Right lobe of liver (tissue), 6 donors: ENCODE measurements at regions not wholly inside any gene's neighbourhood (a gene's known extent, or its start where the extent isn't known, plus 50 kb on each side); places are given as distances from the start of the nearest gene placed in this dataset.

Source experiments
- ATAC-seq, 4 donors: fragments of 200-7000 bp; cut with Tn5 transposase; one replicate each; pipeline ENCODE4 v1.9.1; 2020; ENCODE audit warnings: mild to moderate bottlenecking in 4 of 4, moderate library complexity in 4 of 4
- DNase-seq, 3 donors: peaks; one replicate each; pipeline ENCODE4 v3.0.0-alpha.2; 2020
- H3K27ac ChIP-seq, 3 donors: fragments of 200-600 bp; one replicate each; pipeline ENCODE4 v1.8.0; 2022
- H3K27me3 ChIP-seq, 2 donors: fragments of 200-600 bp; one replicate each; pipeline ENCODE4 v1.8.0; 2022
- H3K36me3 ChIP-seq, 4 donors: fragments of 200-600 bp; sonication (generic) in 1 of 4; one replicate each; pipeline versions ENCODE4 v1.5.1 to v1.8.0; 2017 to 2022; ENCODE audit warnings: control low read depth in 1 of 4
- H3K4me1 ChIP-seq, 4 donors: fragments of 200-600 bp; sonication (generic) in 1 of 4; one replicate each; pipeline versions ENCODE4 v1.5.1 to v1.8.0; 2017 to 2022; ENCODE audit warnings: control low read depth in 1 of 4
- H3K4me3 ChIP-seq, 3 donors: fragments of 200-600 bp; one replicate each; pipeline ENCODE4 v1.8.0; 2022
- H3K9me3 ChIP-seq, 4 donors: fragments of 200-600 bp; sonication (generic) in 1 of 4; one replicate each; pipeline versions ENCODE4 v1.5.1 to v1.8.0; 2017 to 2022; ENCODE audit warnings: control low read depth in 1 of 4
- POLR2A ChIP-seq: fragments of 450-650 bp; IDR thresholded peaks from one replicate; pipeline ENCODE4 v1.6.1; 2017; ENCODE audit warnings: antibody characterized with exemption, mild to moderate bottlenecking
- whole genome bisulfite sequencing: methylation state at CpG from one replicate; pipeline ENCODE4 v1.1.6; 2018; ENCODE audit warnings: low coverage, low lambda C conversion rate; ENCODE audit not compliant: insufficient coverage; ENCODE audit errors: missing lambda C conversion rate; 5-methylcytosine and 5-hydroxymethylcytosine counted together
- intact Hi-C, 2 donors: fragments of 100-400 bp; cut with DNase I; formaldehyde crosslinking; loops; one replicate each; pipeline versions ENCODE4 v1.11.2 to v1.14.1; 2022
- TF ChIP-seq, protein P1 (sequence below), 4 donors: fragments of 200-600 bp in 3 of 4; fragments of 450-650 bp in 1 of 4; IDR thresholded peaks; one replicate each; pipeline versions ENCODE4 v1.5.1 to v1.8.0; 2016 to 2022; ENCODE audit warnings: antibody characterized with exemption in 4 of 4, mild to moderate bottlenecking in 2 of 4
- donor health status: DM: no; HTN: yes; CAD: no.
- donor health status: DM: no; HTN: no; CAD: no.
- donor health status: DM: no; HTN: no; CAD: no.
- donor health status: DM: no; HTN: yes; CAD: no.
- donor health status: DM: no; HTN: yes; CAD: no.

DNA sequence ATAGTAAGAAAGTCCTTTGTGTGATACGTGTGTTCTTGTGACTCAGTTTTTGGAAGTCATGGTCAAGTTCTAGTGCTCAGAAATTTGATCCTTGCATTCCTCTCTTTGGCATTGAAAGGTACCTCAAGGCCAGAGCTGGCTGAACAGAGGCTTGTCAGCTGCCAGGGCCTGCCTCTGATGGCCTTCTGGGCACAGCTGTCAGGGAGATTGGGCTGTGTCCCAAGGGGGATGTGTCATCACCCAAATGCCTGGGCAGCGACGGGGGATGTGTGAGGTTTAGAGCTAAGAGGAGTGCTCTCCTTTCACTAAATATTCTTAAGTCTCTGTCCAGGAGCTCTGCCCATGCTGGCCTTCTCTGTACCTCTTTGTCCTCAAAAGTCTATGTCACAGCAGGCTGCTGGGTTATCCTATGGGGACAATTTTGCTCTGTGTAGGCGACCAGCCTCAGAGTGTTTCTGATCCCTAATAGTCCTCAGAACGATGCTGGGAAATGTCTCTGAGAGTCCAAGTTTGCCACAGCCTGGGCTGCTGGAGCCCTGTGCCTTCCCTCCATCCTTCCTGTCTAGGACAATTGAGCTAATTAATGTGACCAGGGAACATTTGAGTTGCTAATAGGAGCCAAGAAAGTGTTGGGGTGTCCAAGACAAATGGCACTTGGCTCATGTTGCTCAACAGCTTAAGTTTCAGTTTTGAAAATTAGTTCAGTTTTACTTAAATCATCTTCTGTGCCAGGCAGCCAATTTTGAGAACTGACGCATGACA, 115.4 kb upstream of the ZNF521 start:
- H3K27ac ChIP-seq, result no peak overlapping the region
- no peaks in the 10 kb centered on the region for H3K27me3 ChIP-seq
- intact Hi-C loops, result no loop called here
- TF ChIP-seq, protein P1, sequence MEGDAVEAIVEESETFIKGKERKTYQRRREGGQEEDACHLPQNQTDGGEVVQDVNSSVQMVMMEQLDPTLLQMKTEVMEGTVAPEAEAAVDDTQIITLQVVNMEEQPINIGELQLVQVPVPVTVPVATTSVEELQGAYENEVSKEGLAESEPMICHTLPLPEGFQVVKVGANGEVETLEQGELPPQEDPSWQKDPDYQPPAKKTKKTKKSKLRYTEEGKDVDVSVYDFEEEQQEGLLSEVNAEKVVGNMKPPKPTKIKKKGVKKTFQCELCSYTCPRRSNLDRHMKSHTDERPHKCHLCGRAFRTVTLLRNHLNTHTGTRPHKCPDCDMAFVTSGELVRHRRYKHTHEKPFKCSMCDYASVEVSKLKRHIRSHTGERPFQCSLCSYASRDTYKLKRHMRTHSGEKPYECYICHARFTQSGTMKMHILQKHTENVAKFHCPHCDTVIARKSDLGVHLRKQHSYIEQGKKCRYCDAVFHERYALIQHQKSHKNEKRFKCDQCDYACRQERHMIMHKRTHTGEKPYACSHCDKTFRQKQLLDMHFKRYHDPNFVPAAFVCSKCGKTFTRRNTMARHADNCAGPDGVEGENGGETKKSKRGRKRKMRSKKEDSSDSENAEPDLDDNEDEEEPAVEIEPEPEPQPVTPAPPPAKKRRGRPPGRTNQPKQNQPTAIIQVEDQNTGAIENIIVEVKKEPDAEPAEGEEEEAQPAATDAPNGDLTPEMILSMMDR (IDR thresholded peaks at IDR 0.05), result no peak
- no peak for TF ChIP-seq POLR2A
- ATAC-seq (no peak), DNase-seq (no peak)
- H3K36me3 ChIP-seq, result no peaks in the 10 kb centered on the region
- no peaks in the 10 kb centered on the region for H3K4me1 ChIP-seq
- 47% methylated on average over 4 of the region's 6 CpGs for WGBS
- H3K9me3 ChIP-seq, result no peaks in the 10 kb centered on the region
- no peak overlapping the region for H3K4me3 ChIP-seq

DNA sequence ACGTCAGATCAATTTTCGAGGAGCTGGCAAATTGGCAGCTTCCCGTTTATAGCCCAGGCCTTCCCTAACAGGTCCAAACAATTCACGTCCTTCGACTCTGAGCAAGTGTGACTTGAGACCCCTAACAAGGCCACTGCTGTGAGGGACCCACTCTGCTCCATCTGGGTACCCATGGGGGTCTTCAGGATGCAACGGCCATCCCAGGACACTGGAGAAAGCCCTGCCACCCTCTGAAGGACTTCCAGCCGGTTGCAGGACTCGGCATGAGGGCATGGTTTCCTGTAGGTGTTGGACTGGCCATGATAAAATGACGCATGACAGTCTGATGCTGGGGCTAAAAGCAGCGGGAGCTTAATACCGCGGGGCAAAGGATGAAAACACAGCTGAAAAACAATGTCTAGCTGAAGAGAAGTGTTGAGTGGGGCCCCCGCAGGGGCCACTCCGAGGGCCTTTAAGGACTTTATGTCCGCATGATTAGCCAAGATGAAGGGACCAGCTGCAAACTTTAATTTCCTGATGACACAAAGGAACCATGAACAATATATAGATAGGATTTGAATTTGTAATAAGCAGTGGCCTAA, 113.3 kb upstream of the ZNF521 start:
- 66% methylated on average over 7 of the region's 15 CpGs for WGBS
- no peak for ATAC-seq
- intact Hi-C loops, result no loop called here

DNA sequence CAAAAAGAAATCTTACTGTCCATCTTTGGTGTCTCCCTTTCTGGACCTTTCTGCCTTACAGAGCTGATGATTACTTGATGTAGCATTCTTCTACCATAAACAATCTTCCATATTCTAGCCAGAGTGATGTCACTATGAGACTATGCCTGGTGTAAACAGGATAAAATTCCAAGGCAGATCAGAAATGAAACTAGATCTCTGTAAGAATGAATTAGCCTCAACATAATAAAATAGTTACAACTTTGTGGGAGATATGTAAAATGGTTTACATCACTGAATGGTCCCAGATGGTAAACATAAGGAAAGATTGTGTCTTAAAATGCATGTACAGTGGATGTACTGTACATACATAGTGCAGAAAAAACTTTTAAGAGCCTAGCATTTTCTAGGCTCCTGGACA, 112.3 kb upstream of the ZNF521 start:
- Histone ChIP-seq H3K4me1 (no peaks in the 10 kb centered on the region), H3K27me3 (no peaks in the 10 kb centered on the region), H3K27ac (no peak overlapping the region), H3K36me3 (no peaks in the 10 kb centered on the region), H3K9me3 (no peaks in the 10 kb centered on the region), H3K4me3 (no peak overlapping the region)
- ATAC-seq (no peak), DNase-seq (no peak)
- intact Hi-C loops, result no loop called here
- TF ChIP-seq, protein P1 (IDR thresholded peaks at IDR 0.05), result no peak
- TF ChIP-seq POLR2A, result no peak

More for the DNA sequence above, 113.3 kb upstream of the ZNF521 start:
- TF ChIP-seq POLR2A, result no peak
- TF ChIP-seq, protein P1 (IDR thresholded peaks at IDR 0.05), result no peak
- no peaks in the 10 kb centered on the region for H3K4me1 ChIP-seq
- H3K4me3 ChIP-seq, result no peak overlapping the region
- H3K36me3 ChIP-seq, result no peaks in the 10 kb centered on the region
- H3K27me3 ChIP-seq, result no peaks in the 10 kb centered on the region
- no peaks in the 10 kb centered on the region for H3K9me3 ChIP-seq
- no peak overlapping the region for H3K27ac ChIP-seq
- no peak for DNase-seq

DNA sequence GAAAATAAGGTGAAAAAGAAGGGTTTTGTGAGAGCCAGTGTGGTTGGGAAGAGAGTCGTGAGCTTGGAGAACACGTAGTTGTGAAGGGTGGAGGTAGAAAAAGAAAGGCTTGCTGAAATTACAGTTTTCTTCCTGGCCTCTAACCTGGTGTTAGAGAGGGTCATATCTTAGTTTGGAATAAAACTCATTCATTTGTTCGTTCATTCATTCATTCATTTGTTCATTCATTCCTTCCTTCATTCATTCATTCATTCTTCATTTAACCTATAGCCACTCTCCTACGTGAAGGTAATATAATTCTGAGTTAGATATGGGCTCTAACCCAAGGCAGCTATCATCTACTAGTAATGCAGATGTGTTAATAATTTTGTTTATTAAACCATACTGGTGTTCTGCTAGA, 111.8 kb upstream of the ZNF521 start:
- Histone ChIP-seq H3K4me1 (no peaks in the 10 kb centered on the region), H3K27ac (no peak overlapping the region), H3K27me3 (no peaks in the 10 kb centered on the region), H3K9me3 (no peaks in the 10 kb centered on the region), H3K4me3 (no peak overlapping the region), H3K36me3 (no peaks in the 10 kb centered on the region)
- TF ChIP-seq, protein P1 (IDR thresholded peaks at IDR 0.05), result no peak
- no peak for TF ChIP-seq POLR2A
- WGBS, result 51% methylated on average over 4 of the region's 4 CpGs
- intact Hi-C loops, result no loop called here
- ATAC-seq (no peak), DNase-seq (no peak)
